Kasumi-1 (cell line): ENCODE measurements at regions not wholly inside any gene's neighbourhood (a gene's known extent, or its start where the extent isn't known, plus 50 kb on each side); places are given as distances from the start of the nearest gene placed in this dataset.

Experiments
- DNase-seq, 2 experiments: peaks; one replicate each; lab custom pipeline; 2025; lab: John Stamatoyannopoulos, UW

- no peak for DNase-seq
Measured at GRCh38 chr18:24885276-24885675, 424.8 kb downstream of the HRH4 start.

- no peak for DNase-seq
Measured at GRCh38 chr18:24894880-24895279, 434.4 kb downstream of the HRH4 start.

DNA sequence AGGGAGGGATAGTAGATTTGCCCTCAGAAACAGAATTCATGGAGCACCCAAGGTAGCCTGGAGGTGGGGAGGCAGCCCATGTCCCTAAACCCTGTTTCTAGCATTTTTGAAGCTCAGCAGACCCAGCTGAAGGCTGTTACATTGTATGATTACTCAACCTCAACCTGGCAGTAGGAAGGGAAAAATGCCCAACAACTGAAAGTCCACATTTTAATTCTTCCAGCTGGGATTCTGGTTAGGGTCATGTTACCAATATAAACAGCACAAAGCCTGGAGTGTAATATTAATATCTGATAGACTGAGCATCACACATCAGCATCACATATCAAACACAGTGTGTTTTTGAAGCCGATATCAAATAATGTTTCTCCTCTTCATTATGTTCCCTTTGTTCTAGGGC lies 437.0 kb downstream of the HRH4 start:
- no peak for DNase-seq

GRCh38 chr18:24910221-24910620 lies 441.7 kb downstream of the ZNF521 start:
- no peak for DNase-seq

DNA sequence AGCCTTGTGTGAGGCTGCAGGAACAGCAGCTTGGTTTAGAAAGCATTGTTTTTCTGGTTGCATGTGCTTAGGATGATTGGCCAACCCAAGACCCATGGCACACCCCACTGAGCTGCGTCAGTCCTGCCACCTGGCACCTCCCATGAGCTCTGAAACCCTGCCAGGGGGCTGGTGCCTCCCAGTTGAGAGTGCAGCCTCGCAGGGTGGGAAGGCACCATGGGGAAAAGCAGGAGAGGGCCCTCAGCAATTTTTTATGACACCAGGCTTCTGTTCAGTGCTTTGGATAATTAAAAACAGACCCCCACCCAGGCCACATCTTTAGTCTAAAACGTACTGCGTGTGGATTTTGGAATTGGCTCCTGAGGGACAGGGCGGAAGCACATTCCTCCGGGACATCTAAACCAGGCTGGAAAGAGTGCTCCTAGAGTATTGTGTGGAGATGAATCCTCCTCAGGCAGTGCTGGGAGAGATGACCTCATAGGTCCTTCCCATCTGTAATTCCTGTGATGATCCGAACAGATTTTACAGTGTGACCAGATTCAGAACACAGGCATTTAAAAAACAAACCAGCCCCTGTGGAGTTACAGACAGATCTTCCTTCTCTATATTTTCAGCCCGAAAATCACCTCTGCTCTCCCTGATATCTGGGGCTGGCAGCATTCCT lies 438.3 kb downstream of the ZNF521 start:
- no peak for DNase-seq

- no peak for DNase-seq
Measured at GRCh38 chr18:24914171-24914525, 437.8 kb downstream of the ZNF521 start.

GRCh38 chr18:24914685-24915084 lies 437.3 kb downstream of the ZNF521 start:
- DNase-seq, result no peak

DNA sequence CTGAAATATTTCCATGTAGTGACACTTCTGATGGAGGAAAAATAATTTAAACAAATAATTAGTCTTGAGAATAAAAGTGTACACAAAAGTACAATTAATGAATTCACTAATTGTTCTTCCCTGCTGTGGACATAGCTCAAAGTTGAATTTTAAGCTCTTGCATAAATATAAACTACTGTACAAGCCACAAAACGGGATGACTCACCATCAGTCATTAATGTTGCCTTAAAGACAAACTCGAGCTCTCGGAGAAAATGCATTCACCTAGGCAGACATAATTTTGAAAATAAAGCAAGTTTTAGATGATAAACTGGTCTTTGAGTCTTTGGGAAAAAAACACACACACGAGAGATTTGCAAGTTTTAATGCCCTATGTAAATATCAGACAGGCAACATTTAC lies 436.4 kb downstream of the ZNF521 start:
- no peak for DNase-seq

DNA sequence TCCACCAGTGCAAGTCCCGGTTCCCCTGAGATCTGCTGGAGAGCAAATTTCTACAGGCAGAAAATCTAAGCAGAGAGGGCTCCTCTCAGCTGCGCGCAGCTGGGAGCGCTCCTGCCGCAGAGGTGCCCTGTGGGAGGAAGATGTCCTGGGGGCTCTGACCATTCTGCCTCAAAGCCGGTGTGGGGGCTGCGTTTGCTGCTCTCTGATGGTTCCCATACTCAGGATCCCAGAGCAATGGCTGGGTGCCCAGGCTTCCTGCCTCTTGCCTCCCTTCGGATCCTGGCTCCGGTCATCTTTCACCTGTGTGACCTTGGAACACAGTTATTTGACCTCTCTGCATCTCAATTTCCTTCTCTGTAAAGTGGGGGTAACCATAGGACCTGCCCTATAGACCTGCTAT lies 434.2 kb downstream of the ZNF521 start:
- no peak for DNase-seq

- DNase-seq, result no peak
Measured at GRCh38 chr18:24918257-24918656, 433.7 kb downstream of the ZNF521 start.

DNA sequence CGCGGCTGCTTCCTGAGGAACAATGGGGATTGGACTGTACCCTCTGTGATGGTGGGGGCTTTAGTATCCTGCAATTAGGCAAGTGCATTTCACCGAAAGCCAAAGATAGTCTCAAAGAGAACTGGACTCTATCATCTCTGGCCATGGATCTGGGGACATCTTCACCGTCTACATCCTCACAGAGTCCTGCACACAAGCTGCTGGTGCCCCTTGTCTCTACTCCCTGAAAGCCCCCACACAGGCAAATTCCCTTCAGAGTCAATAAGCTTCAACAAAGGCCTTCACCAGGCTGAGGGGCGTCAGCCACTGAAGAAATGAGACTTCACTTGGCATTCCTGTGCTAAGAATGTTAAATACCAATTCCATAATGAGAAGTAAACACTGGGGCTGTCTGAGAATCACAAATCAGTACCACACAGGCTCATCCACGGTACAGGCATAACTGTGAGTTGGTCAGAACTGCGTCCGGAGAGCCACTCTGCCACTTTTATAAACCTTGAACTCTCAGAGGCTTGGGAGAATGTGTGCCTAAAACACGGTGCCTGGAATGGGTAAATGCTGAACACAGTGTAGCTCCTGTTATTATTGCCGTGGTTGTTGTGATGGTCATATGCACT lies 432.7 kb downstream of the ZNF521 start:
- no peak for DNase-seq

GRCh38 chr18:24922491-24922890 lies 429.5 kb downstream of the ZNF521 start:
- no peak for DNase-seq

- no peak for DNase-seq
Measured at GRCh38 chr18:24923138-24923537, 428.8 kb downstream of the ZNF521 start.

DNA sequence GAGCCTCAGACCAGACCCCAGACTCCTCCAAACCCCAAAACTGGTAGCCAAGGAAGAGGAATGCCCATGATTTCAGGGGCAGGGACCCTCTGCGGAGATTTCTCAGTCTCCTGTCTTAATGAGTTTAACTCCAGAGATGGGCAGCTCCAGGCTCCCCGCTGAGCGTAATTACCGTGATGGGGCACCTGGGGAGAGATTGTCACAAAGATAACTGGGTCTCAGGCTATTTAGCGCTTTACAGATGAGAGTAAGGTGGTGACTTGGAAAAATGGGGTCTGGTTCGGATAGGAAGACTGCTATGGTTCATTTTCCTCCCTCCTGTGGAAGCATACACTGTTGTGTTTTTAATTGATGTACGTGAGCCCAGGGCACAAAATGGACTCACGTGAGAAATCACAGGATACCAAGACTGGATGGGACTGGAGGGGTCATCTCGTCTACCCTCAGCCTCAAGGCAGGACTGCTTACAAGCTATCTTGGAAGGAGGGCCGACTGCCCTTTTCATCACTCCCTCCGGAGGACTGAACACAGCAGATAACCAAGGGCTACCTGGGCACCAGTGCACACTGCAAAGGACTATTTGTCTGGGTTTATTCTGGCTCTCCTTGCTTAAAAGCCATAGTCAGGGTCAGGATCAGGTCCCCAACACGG lies 427.8 kb downstream of the ZNF521 start:
- DNase-seq, result no peak

DNA sequence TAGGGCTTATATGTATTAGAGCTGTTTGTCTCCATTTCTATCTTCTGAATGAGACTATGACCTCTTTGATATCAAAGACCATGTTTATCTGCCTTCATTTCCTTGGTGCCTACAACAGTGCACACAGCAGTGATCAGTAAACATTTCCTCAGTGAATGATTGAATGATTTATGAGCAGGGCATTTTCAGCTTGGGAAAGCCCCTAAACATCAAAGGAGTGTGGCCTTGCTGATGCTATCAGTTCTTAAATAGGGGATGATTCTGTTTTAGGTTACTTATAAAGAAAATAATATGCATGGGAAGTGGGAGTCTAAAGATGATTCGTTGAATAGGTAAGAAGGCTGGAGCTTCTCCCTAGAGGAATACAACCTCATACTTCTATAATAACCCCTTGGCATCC lies 425.3 kb downstream of the ZNF521 start:
- DNase-seq, result no peak

DNA sequence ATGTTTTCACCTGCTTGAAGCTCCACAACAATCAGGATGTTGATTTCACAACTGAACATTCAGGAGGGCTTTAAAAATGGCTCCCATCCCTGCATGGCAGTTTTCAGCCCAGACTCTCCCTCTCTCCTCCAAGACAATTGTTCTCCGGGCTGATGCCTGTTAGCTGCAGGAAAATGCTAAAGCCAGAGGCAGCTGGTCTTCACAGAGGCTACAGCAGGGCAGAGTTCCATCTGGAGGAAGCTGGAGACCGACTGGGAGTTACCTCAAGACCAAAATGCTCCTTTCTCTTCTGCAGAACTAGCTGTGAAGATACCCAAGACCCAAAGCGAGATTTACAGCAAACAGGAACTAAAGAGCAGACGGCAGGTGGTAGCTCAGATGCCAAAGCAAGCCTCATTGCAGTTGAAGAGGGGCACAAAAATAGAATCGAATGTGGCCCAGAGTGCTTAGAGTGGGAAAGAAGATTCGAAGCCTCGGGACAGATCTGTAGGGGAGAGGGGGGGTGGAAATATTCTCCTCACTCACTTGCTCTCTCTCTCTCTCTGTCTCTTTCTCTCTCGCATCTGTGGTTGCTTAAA lies 423.6 kb downstream of the ZNF521 start:
- DNase-seq, result no peak

DNA sequence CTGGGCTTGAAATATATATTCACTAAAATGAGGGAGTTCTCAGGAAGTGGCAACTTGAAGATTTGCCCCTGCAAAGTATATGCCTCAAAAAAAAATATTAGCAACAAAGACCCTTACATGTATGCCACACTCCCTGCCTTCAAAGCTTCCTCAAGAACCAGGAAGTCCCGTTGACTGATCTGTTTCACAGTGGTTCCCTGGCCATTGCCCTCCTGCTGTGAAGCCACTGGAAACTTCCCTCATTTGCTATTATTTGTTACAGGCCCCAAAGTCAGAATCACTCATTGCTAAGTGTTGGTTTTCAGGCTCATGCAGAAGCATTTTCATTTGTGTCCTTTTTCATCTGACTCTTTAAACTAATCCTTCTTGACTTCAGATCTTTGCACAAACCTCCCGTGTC lies 421.5 kb downstream of the ZNF521 start:
- DNase-seq, result peak; percentile 8

DNA sequence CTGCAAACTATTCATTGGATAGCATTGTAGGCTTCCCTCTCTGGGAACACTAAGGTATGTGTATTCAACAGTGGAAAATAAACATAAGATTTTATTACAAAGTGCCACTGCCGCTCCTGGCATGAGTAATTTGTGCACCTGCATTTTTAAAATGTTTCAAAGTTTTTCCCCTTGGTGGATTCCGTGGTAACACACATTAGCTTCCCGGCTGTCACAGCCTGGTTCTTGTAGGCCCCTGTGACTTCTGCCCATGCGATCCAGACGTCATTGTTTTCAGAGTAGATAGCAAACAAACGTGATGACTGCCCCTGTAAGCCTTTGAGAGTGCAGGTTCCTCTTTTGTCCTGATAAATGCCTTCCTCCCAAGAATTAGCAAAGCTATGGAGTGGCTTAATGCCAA lies 421.0 kb downstream of the ZNF521 start:
- DNase-seq, result no peak

DNA sequence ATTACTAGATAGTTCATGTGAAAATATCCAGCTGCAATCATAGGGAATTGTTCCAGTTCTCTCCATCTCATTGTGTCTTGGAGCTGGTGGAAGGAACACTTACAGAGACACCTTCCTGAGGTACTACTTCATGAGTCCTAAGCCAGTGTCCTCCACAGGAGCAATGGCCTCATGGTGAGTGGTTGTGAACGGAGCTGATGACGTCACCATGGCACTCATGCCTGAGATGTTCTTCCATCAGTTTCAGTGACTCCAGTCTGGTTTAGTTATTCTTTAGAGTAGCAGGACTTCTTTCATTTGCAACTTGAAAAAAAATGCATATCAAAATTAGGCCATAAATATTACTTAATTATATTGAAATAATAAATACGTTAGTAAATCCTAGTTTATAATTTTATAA lies 418.6 kb downstream of the ZNF521 start:
- DNase-seq, result no peak

GRCh38 chr18:24934258-24934932 lies 417.6 kb downstream of the ZNF521 start:
- DNase-seq, result no peak

DNA sequence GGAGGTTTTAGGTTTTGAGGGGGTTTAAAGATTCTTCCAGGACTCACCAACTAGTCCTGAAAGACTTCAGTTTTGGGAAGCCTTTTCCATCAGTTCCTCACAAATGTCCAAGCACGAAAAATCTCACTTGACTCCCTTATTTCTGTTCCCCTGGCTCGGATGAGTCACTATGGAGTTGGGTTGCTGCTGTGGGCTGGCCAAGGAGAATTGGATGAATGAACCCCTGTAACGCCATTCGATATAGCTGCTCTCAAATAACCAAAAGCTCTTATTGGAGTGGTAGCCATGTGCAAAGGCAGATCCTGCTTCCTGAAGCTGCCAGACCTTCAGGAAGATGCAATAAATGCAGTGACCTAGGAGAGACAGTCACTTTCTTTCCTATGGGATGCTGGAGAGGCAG lies 417.0 kb downstream of the ZNF521 start:
- no peak for DNase-seq

DNA sequence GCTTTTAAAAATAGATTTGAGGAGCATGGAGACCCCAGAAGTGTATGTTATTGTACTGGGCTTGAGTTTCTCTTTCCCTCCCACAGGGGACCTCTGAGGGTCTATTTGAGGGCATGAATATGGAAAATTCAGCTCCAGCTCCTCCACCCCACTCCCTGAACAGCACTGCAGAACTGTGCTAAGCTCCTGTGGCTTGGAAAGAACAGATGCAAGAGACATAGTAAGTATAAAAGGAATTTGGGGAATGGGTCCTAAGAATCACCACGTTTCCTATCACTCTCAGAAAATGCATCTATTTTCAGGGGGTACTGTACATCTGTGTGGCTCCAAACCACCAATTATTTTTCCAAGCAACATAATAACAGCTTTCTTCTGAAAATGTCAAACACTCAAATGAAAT lies 416.1 kb downstream of the ZNF521 start:
- DNase-seq, result no peak

DNA sequence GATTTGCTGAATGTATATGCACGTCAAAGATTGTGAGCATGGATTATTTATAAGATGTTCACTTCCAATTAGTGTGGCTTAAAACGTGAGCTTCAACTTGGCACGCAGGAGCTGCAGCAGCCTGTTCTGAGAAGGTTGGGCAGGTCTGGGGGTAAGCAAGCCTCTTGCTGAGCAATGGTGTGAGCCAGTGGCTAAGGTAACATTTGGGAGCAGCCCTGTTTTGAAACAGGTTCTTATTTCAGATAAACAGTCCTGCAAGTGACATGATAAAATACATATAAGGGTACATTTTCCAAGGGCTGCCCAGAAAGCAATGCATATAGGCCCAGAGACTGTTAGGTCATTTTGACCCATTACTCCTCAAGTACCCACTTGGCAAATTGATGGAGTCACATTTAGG lies 415.3 kb downstream of the ZNF521 start:
- no peak for DNase-seq
